ENCODE measurements at regions not wholly inside any gene's neighbourhood (a gene's known extent, or its start where the extent isn't known, plus 50 kb on each side); places are given as distances from the start of the nearest gene placed in this dataset.

DNA sequence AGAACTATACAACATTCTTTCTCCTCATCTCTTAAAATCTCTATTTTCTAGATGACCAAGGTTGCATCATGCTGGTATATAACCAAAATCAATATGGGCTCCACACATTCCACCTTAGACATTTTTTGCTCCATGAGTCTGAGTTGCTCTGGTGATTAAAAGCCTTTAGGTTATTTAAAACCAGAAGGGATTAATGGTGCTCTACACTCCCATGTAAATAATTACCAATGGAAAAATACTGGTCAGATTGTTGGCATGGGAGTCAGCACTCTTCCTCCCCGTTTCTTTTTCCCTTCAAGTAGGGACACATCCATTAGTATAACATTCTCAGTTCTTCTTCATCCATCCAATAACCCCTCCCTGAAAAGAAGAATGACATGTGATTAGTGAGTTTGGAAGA lies 747.7 kb downstream of the PCDH17 start:
- TF ChIP-seq, protein P1, sequence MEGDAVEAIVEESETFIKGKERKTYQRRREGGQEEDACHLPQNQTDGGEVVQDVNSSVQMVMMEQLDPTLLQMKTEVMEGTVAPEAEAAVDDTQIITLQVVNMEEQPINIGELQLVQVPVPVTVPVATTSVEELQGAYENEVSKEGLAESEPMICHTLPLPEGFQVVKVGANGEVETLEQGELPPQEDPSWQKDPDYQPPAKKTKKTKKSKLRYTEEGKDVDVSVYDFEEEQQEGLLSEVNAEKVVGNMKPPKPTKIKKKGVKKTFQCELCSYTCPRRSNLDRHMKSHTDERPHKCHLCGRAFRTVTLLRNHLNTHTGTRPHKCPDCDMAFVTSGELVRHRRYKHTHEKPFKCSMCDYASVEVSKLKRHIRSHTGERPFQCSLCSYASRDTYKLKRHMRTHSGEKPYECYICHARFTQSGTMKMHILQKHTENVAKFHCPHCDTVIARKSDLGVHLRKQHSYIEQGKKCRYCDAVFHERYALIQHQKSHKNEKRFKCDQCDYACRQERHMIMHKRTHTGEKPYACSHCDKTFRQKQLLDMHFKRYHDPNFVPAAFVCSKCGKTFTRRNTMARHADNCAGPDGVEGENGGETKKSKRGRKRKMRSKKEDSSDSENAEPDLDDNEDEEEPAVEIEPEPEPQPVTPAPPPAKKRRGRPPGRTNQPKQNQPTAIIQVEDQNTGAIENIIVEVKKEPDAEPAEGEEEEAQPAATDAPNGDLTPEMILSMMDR (IDR thresholded peaks at IDR 0.05; ENCODE audit: low read length): no peak
- TF ChIP-seq EZH2phosphoT487 (IDR thresholded peaks at IDR 0.05; ENCODE audit: low read length) (no peak), EZH2 (optimal IDR thresholded peaks at IDR 0.05; ENCODE audit: low read depth, low read length) (no peak)
